HEK293 (cell line): ENCODE measurements at regions not wholly inside any gene's neighbourhood (a gene's known extent, or its start where the extent isn't known, plus 50 kb on each side); places are given as distances from the start of the nearest gene placed in this dataset.

Experiments
- CTCF ChIA-PET: fragments of 350-600 bp; formaldehyde crosslinking; extraction: SDS; loops from one replicate; lab custom pipeline; 2021; ENCODE audit warnings: antibody characterized with exemption; lab: Yijun Ruan, JAX
- POLR2A ChIA-PET: fragments of 300-600 bp; formaldehyde crosslinking; extraction: SDS; loops from one replicate; lab custom pipeline; 2020; ENCODE audit warnings: antibody characterized with exemption, inconsistent platforms; lab: Yijun Ruan, JAX
- H3K27ac ChIP-seq: fragments of 200-500 bp; sonication (Bioruptor generic); 2 replicates; pipeline ENCODE4 v1.5.1; 2014; ENCODE audit warnings: low read depth, low read length, control low read depth, inconsistent platforms; ENCODE audit errors: extremely low read depth
- H3K36me3 ChIP-seq, 2 experiments: fragments of 200-500 bp in 1 of 2; sonication (Bioruptor generic) in 1 of 2; 1 replicate in 1 of 2; 2 replicates in 1 of 2; pipeline ENCODE4 v1.5.1; 2014 to 2017; ENCODE audit warnings: inconsistent platforms in 2 of 2, low read length in 2 of 2; ENCODE audit not compliant: control insufficient read depth in 2 of 2, insufficient read depth in 1 of 2
- H3K4me1 ChIP-seq: fragments of 200-500 bp; sonication (Bioruptor generic); 2 replicates; pipeline ENCODE4 v1.5.1; 2014; ENCODE audit warnings: mild to moderate bottlenecking, low read length, inconsistent platforms; ENCODE audit not compliant: control insufficient read depth, insufficient read depth
- H3K4me3 ChIP-seq: 2 replicates; pipeline ENCODE4 v1.5.1; 2011; ENCODE audit warnings: low read depth, mild to moderate bottlenecking, control low read depth, low read length, moderate library complexity
- H3K9me3 ChIP-seq: fragments of 200-500 bp; sonication (Bioruptor generic); 2 replicates; pipeline ENCODE4 v1.5.1; 2014; ENCODE audit warnings: low read depth, low read length, inconsistent platforms; ENCODE audit not compliant: control insufficient read depth, insufficient read depth
- GLI4 ChIP-seq: fragments of 450-650 bp; formaldehyde crosslinking; IDR thresholded peaks from 2 replicates; pipeline ENCODE4 v1.5.1; 2016; ENCODE audit warnings: missing biosample characterization, missing genetic modification characterization
- GLIS1 ChIP-seq: fragments of 450-650 bp; formaldehyde crosslinking; IDR thresholded peaks from 2 replicates; pipeline ENCODE4 v1.5.1; 2016; ENCODE audit warnings: missing biosample characterization, missing genetic modification characterization
- HOXA7 ChIP-seq: sonication (generic); formaldehyde crosslinking; IDR thresholded peaks from 2 replicates; pipeline ENCODE4 v1.8.1; 2022; ENCODE audit warnings: missing genetic modification reagents, borderline replicate concordance
- HOXC10 ChIP-seq: sonication (generic); formaldehyde crosslinking; IDR thresholded peaks from 2 replicates; pipeline ENCODE4 v1.8.1; 2023; ENCODE audit warnings: mild to moderate bottlenecking, missing genetic modification reagents
- KLF9 ChIP-seq: fragments of 450-650 bp; formaldehyde crosslinking; IDR thresholded peaks from 2 replicates; pipeline ENCODE4 v1.5.1; 2016; ENCODE audit warnings: missing biosample characterization, missing genetic modification characterization, low read depth
- MYNN ChIP-seq: fragments of 450-650 bp; formaldehyde crosslinking; IDR thresholded peaks from 2 replicates; pipeline ENCODE4 v1.5.1; 2016; ENCODE audit warnings: missing biosample characterization, missing genetic modification characterization, borderline replicate concordance
- SETDB1 ChIP-seq: IDR thresholded peaks from one replicate; pipeline ENCODE4 v1.6.1; 2017; ENCODE audit warnings: mild to moderate bottlenecking, low read length, moderate library complexity, mixed read lengths; ENCODE audit not compliant: insufficient read length
- YY1 ChIP-seq: fragments of 450-650 bp; formaldehyde crosslinking; IDR thresholded peaks from 2 replicates; pipeline ENCODE4 v1.5.1; 2018; ENCODE audit warnings: missing biosample characterization, missing genetic modification characterization
- ZBTB7A ChIP-seq: fragments of 450-650 bp; formaldehyde crosslinking; IDR thresholded peaks from 2 replicates; pipeline ENCODE4 v1.5.1; 2016; ENCODE audit warnings: low read depth, missing biosample characterization, missing genetic modification characterization
- ZEB2 ChIP-seq: fragments of 450-650 bp; formaldehyde crosslinking; IDR thresholded peaks from 2 replicates; pipeline ENCODE4 v1.5.1; 2016; ENCODE audit warnings: missing biosample characterization, missing genetic modification characterization
- ZFP41 ChIP-seq: fragments of 450-650 bp; formaldehyde crosslinking; IDR thresholded peaks from 2 replicates; pipeline ENCODE4 v1.5.1; 2016; ENCODE audit warnings: missing biosample characterization, missing genetic modification characterization, borderline replicate concordance
- ZIC2 ChIP-seq: fragments of 450-650 bp; formaldehyde crosslinking; IDR thresholded peaks from 2 replicates; pipeline ENCODE4 v1.5.1; 2016; ENCODE audit warnings: missing biosample characterization, missing genetic modification characterization
- ZNF112 ChIP-seq: fragments of 450-650 bp; formaldehyde crosslinking; IDR thresholded peaks from 2 replicates; pipeline ENCODE4 v1.5.0; 2017; ENCODE audit warnings: missing biosample characterization, missing genetic modification characterization
- ZNF133 ChIP-seq: fragments of 450-650 bp; formaldehyde crosslinking; IDR thresholded peaks from 2 replicates; pipeline ENCODE4 v1.5.1; 2016; ENCODE audit warnings: missing biosample characterization, missing genetic modification characterization
- ZNF146 ChIP-seq: fragments of 450-650 bp; formaldehyde crosslinking; IDR thresholded peaks from 2 replicates; pipeline ENCODE4 v1.5.1; 2016; ENCODE audit warnings: missing biosample characterization, missing genetic modification characterization
- ZNF155 ChIP-seq: fragments of 450-650 bp; formaldehyde crosslinking; IDR thresholded peaks from 2 replicates; pipeline ENCODE4 v1.5.1; 2016; ENCODE audit warnings: missing biosample characterization, missing genetic modification characterization
- ZNF174 ChIP-seq: fragments of 450-650 bp; formaldehyde crosslinking; IDR thresholded peaks from 2 replicates; pipeline ENCODE4 v1.5.0; 2017; ENCODE audit warnings: missing biosample characterization, mild to moderate bottlenecking, missing genetic modification characterization
- ZNF292 ChIP-seq: fragments of 450-650 bp; formaldehyde crosslinking; IDR thresholded peaks from 2 replicates; pipeline ENCODE4 v1.5.1; 2016; ENCODE audit warnings: low read depth, missing biosample characterization, missing genetic modification characterization, borderline replicate concordance
- ZNF335 ChIP-seq: fragments of 450-650 bp; formaldehyde crosslinking; conservative IDR thresholded peaks from 2 replicates; pipeline ENCODE4 v1.5.1; 2016; ENCODE audit warnings: missing biosample characterization, missing genetic modification characterization
- ZNF37A ChIP-seq: fragments of 450-650 bp; IDR thresholded peaks from 2 replicates; pipeline ENCODE4 v1.5.1; 2018; ENCODE audit warnings: missing biosample characterization, missing genetic modification characterization
- ZNF501 ChIP-seq: fragments of 450-650 bp; formaldehyde crosslinking; IDR thresholded peaks from 2 replicates; pipeline ENCODE4 v1.5.1; 2016; ENCODE audit warnings: missing biosample characterization, missing genetic modification characterization
- ZNF544 ChIP-seq: fragments of 450-650 bp; formaldehyde crosslinking; IDR thresholded peaks from 2 replicates; pipeline ENCODE4 v1.5.0; 2017; ENCODE audit warnings: missing biosample characterization, missing genetic modification characterization
- ZNF548 ChIP-seq: fragments of 450-650 bp; formaldehyde crosslinking; IDR thresholded peaks from 2 replicates; pipeline ENCODE4 v1.5.1; 2016; ENCODE audit warnings: missing biosample characterization, missing genetic modification characterization
- ZNF549 ChIP-seq: fragments of 450-650 bp; IDR thresholded peaks from 2 replicates; pipeline ENCODE4 v1.5.1; 2018; ENCODE audit warnings: missing biosample characterization, missing genetic modification characterization, mild to moderate bottlenecking, inconsistent platforms, moderate library complexity
- ZNF558 ChIP-seq: fragments of 450-650 bp; formaldehyde crosslinking; IDR thresholded peaks from 2 replicates; pipeline ENCODE4 v1.5.1; 2016; ENCODE audit warnings: missing biosample characterization, missing genetic modification characterization
- ZNF76 ChIP-seq: fragments of 450-650 bp; formaldehyde crosslinking; IDR thresholded peaks from 2 replicates; pipeline ENCODE4; 2016; ENCODE audit warnings: low read depth, missing biosample characterization, missing genetic modification characterization, borderline replicate concordance
- ZNF776 ChIP-seq: fragments of 450-650 bp; formaldehyde crosslinking; IDR thresholded peaks from 2 replicates; pipeline ENCODE4 v1.5.0; 2017; ENCODE audit warnings: missing biosample characterization, missing genetic modification characterization, borderline replicate concordance
- TF ChIP-seq, protein P1 (sequence below): fragments of 450-650 bp; formaldehyde crosslinking; IDR thresholded peaks from 2 replicates; pipeline ENCODE4 v1.5.1; 2016; ENCODE audit warnings: missing biosample characterization, missing genetic modification characterization
- TF ChIP-seq, protein P2 (sequence below): fragments of 450-650 bp; formaldehyde crosslinking; IDR thresholded peaks from 2 replicates; pipeline ENCODE4 v1.5.1; 2016; ENCODE audit warnings: missing biosample characterization, missing genetic modification characterization
- TF ChIP-seq, protein P3 (sequence below): fragments of 450-650 bp; formaldehyde crosslinking; IDR thresholded peaks from 2 replicates; pipeline ENCODE4 v1.5.1; 2017; ENCODE audit warnings: missing biosample characterization, missing genetic modification characterization
- TF ChIP-seq, protein P4 (sequence below): fragments of 450-650 bp; formaldehyde crosslinking; IDR thresholded peaks from 2 replicates; pipeline ENCODE4 v1.5.1; 2016; ENCODE audit warnings: missing biosample characterization, missing genetic modification characterization
- TF ChIP-seq, protein P5 (sequence below): fragments of 450-650 bp; IDR thresholded peaks from 2 replicates; pipeline ENCODE4 v1.5.1; 2018; ENCODE audit warnings: missing biosample characterization, missing genetic modification characterization

DNA sequence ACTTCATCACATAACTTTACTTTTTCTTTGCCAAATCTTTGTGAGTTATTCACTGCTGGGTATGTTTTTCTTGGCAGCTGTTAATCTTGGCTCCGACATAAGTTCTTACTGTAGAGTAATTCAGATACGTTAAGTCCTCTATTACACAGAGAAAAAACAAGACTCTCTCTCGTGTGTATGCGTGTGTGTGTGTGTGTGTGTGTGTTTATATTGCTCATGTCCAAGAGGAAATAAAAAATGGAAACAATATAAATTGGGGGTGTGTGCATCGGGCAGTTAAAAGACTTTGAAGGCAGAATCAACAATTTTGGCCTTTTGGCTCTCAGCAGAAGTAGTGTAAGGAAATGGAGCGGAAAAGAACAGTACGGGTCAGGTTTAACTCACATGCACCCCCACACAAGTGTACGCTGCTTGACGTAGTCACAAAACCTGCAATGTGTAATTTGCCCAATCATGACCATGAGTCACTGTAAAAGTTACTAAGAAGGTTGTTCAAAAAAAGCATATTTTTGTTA lies 67.2 kb upstream of the IFNE start:
- CTCF ChIA-PET: interaction anchor here (0.6 to 1.2 kb wide), 3 partner anchors 32 to 396 kb away, joined by 3 to 4 read pairs (median 3); no protein-coding TSS in a partner anchor
- Histone ChIP-seq H3K36me3 (no peaks in the 10 kb centered on the region), H3K27ac (peak overlapping the region; percentile 53), H3K4me3 (no peak overlapping the region; the same call in 1 of the 2 replicates), H3K9me3 (no peaks in the 10 kb centered on the region), H3K4me1 (peaks cover 23% of the 10 kb centered on the region)
- POLR2A ChIA-PET: interaction anchor here (0.6 to 2.3 kb wide), 2 partner anchors 10 to 27 kb away, joined by 3 to 11 read pairs; no protein-coding TSS in a partner anchor
- TF ChIP-seq KLF9 (peak; percentile 37; the same call in 1 of the 2 replicates), GLIS1 (tag by site-specific recombination) (no peak), ZIC2 (no peak), ZEB2 (tag by site-specific recombination) (no peak), ZNF335 (tag by site-specific recombination) (no peak; the same call in 1 of the 2 replicates), ZNF37A (tag by site-specific recombination) (no peak), ZBTB7A (no peak), ZNF544 (tag by site-specific recombination) (no peak), GLI4 (tag by site-specific recombination) (no peak), ZNF112 (tag by site-specific recombination) (no peak), HOXA7 (no peak), ZNF146 (tag by site-specific recombination) (no peak), ZNF133 (tag by site-specific recombination) (no peak), ZNF155 (tag by site-specific recombination) (no peak), YY1 (tag by site-specific recombination) (no peak), HOXC10 (CRISPR knock-in tag) (no peak), ZNF292 (tag by site-specific recombination) (no peak), ZNF76 (no peak), SETDB1 (no peak), ZNF549 (no peak), MYNN (tag by site-specific recombination) (no peak), ZNF776 (tag by site-specific recombination) (no peak), ZNF501 (tag by site-specific recombination) (0 out of 2 replicates have a peak, but pooled peaks have one; percentile 52), ZNF558 (tag by site-specific recombination) (peak; percentile 24; the same call in 1 of the 2 replicates), ZNF548 (no peak), ZNF174 (tag by site-specific recombination) (no peak), ZFP41 (tag by site-specific recombination) (no peak)
- TF ChIP-seq, protein P1, sequence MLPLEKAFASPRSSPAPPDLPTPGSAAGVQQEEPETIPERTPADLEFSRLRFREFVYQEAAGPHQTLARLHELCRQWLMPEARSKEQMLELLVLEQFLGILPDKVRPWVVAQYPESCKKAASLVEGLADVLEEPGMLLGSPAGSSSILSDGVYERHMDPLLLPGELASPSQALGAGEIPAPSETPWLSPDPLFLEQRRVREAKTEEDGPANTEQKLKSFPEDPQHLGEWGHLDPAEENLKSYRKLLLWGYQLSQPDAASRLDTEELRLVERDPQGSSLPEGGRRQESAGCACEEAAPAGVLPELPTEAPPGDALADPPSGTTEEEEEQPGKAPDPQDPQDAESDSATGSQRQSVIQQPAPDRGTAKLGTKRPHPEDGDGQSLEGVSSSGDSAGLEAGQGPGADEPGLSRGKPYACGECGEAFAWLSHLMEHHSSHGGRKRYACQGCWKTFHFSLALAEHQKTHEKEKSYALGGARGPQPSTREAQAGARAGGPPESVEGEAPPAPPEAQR: no peak
- TF ChIP-seq, protein P2, sequence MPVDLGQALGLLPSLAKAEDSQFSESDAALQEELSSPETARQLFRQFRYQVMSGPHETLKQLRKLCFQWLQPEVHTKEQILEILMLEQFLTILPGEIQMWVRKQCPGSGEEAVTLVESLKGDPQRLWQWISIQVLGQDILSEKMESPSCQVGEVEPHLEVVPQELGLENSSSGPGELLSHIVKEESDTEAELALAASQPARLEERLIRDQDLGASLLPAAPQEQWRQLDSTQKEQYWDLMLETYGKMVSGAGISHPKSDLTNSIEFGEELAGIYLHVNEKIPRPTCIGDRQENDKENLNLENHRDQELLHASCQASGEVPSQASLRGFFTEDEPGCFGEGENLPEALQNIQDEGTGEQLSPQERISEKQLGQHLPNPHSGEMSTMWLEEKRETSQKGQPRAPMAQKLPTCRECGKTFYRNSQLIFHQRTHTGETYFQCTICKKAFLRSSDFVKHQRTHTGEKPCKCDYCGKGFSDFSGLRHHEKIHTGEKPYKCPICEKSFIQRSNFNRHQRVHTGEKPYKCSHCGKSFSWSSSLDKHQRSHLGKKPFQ: peak; percentile 59; the same call in 1 of the 2 replicates
- TF ChIP-seq, protein P3, sequence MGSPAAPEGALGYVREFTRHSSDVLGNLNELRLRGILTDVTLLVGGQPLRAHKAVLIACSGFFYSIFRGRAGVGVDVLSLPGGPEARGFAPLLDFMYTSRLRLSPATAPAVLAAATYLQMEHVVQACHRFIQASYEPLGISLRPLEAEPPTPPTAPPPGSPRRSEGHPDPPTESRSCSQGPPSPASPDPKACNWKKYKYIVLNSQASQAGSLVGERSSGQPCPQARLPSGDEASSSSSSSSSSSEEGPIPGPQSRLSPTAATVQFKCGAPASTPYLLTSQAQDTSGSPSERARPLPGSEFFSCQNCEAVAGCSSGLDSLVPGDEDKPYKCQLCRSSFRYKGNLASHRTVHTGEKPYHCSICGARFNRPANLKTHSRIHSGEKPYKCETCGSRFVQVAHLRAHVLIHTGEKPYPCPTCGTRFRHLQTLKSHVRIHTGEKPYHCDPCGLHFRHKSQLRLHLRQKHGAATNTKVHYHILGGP: peak; percentile 37; the same call in 1 of the 2 replicates
- TF ChIP-seq, protein P4, sequence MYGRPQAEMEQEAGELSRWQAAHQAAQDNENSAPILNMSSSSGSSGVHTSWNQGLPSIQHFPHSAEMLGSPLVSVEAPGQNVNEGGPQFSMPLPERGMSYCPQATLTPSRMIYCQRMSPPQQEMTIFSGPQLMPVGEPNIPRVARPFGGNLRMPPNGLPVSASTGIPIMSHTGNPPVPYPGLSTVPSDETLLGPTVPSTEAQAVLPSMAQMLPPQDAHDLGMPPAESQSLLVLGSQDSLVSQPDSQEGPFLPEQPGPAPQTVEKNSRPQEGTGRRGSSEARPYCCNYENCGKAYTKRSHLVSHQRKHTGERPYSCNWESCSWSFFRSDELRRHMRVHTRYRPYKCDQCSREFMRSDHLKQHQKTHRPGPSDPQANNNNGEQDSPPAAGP (tag by site-specific recombination): no peak
- TF ChIP-seq, protein P5, sequence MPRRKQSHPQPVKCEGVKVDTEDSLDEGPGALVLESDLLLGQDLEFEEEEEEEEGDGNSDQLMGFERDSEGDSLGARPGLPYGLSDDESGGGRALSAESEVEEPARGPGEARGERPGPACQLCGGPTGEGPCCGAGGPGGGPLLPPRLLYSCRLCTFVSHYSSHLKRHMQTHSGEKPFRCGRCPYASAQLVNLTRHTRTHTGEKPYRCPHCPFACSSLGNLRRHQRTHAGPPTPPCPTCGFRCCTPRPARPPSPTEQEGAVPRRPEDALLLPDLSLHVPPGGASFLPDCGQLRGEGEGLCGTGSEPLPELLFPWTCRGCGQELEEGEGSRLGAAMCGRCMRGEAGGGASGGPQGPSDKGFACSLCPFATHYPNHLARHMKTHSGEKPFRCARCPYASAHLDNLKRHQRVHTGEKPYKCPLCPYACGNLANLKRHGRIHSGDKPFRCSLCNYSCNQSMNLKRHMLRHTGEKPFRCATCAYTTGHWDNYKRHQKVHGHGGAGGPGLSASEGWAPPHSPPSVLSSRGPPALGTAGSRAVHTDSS (tag by site-specific recombination): peak; percentile 25; the same call in 1 of the 2 replicates
